GM12878 (cell line): ENCODE measurements at regions not wholly inside any gene's neighbourhood (a gene's known extent, or its start where the extent isn't known, plus 50 kb on each side); places are given as distances from the start of the nearest gene placed in this dataset.

Experiments used
- ATAC-seq: fragments of 200-7000 bp; cut with Tn5 transposase; 3 replicates; pipeline ENCODE4 v1.9.1; 2020; ENCODE audit warnings: mild to moderate bottlenecking, moderate library complexity
- BruUV-seq: library from RNA; stranded (reverse); fragments of 400-500 nt; replicated peaks from 2 replicates; lab custom pipeline; 2021; lab: Mats Ljungman, UMichigan
- CTCF ChIA-PET: fragments of 300-600 bp; sonication (Branson Sonifier 250); formaldehyde crosslinking; extraction: SDS; loops from one replicate; lab custom pipeline; 2021; ENCODE audit warnings: inconsistent platforms; lab: Yijun Ruan, JAX
- POLR2A ChIA-PET: fragments of 350-600 bp; formaldehyde crosslinking; extraction: SDS; loops from one replicate; lab custom pipeline; 2021; ENCODE audit warnings: inconsistent platforms; lab: Charles Lee
- RAD21 ChIA-PET: fragments of 300-600 bp; sonication (Branson Sonifier 250); formaldehyde crosslinking; loops from one replicate; lab custom pipeline; 2023; ENCODE audit warnings: antibody characterized with exemption; ENCODE audit not compliant: unreplicated experiment; lab: Charles Lee
- SMC1A ChIA-PET: fragments of 300-600 bp; sonication (Branson Sonifier 250); formaldehyde crosslinking; loops from one replicate; lab custom pipeline; 2023; ENCODE audit not compliant: unreplicated experiment, uncharacterized antibody; lab: Charles Lee
- DNase-seq: peaks from one replicate; pipeline ENCODE4 v3.0.0-alpha.2; 2011; ENCODE audit warnings: low read depth, low spot score
- FAIRE-seq: peaks from 3 replicates; lab custom pipeline; 2011; peaks lifted over from hg19 to GRCh38; lab: Jason Lieb, UNC
- H2AFZ ChIP-seq: 2 replicates; pipeline ENCODE4 v1.6.0; 2011; ENCODE audit warnings: low read depth, low read length, control low read depth; ENCODE audit not compliant: control insufficient read depth
- H3K27ac ChIP-seq: 2 replicates; pipeline ENCODE4 v1.5.1; 2011; ENCODE audit warnings: control low read depth; ENCODE audit not compliant: control insufficient read depth, insufficient read depth
- H3K27me3 ChIP-seq, 2 experiments: replicated peaks in 1 of 2; 2 replicates each; pipeline versions ENCODE4 v1.6.0 to v1.6.1; 2011; ENCODE audit warnings: low read length in 1 of 2; ENCODE audit not compliant: control insufficient read depth in 2 of 2, insufficient read depth in 2 of 2
- H3K36me3 ChIP-seq, 2 experiments: 2 replicates each; pipeline ENCODE4 v1.5.1; 2011; ENCODE audit warnings: low read length in 1 of 2; ENCODE audit not compliant: control insufficient read depth in 2 of 2, insufficient read depth in 2 of 2
- H3K4me1 ChIP-seq: 2 replicates; pipeline ENCODE4 v1.6.1; 2011; ENCODE audit warnings: mild to moderate bottlenecking, low read length, moderate library complexity, mixed read lengths; ENCODE audit not compliant: control insufficient read depth, insufficient read depth
- H3K4me2 ChIP-seq: 2 replicates; pipeline ENCODE4 v1.6.0; 2011; ENCODE audit warnings: control low read depth; ENCODE audit not compliant: control insufficient read depth, insufficient read depth
- H3K4me3 ChIP-seq: fragments of 200-600 bp; sonication (generic); 2 replicates; pipeline ENCODE4 v1.5.1; 2016
- H3K79me2 ChIP-seq: 2 replicates; pipeline ENCODE4 v1.6.0; 2011; ENCODE audit warnings: low read length; ENCODE audit not compliant: control insufficient read depth, insufficient read depth
- H3K9ac ChIP-seq: 2 replicates; pipeline ENCODE4 v1.8.0; 2011; ENCODE audit warnings: low read length, control low read depth, mixed read lengths; ENCODE audit not compliant: control insufficient read depth, insufficient read depth
- H3K9me3 ChIP-seq: replicated peaks from 3 replicates; pipeline ENCODE4 v1.5.1; 2011; ENCODE audit warnings: mild to moderate bottlenecking, low read length; ENCODE audit not compliant: control insufficient read depth, insufficient read depth
- H4K20me1 ChIP-seq: 2 replicates; pipeline ENCODE4 v1.6.0; 2011; ENCODE audit not compliant: control insufficient read depth, insufficient read depth
- CTCF ChIP-seq, 3 experiments: IDR thresholded peaks in 2 of 3; conservative IDR thresholded peaks in 1 of 3; 2 replicates each; pipeline ENCODE4 v1.5.1; 2011; ENCODE audit warnings: low read depth in 3 of 3, low read length in 3 of 3, mild to moderate bottlenecking in 3 of 3, control low read depth in 2 of 3, moderate library complexity in 2 of 3, inconsistent platforms in 1 of 3, mixed read lengths in 1 of 3; ENCODE audit not compliant: control insufficient read depth in 2 of 3, insufficient read depth in 1 of 3; ENCODE audit errors: extremely low read depth in 1 of 3
- IKZF1 ChIP-seq: fragments of 450-650 bp; conservative IDR thresholded peaks from 2 replicates; pipeline ENCODE4 v1.6.1; 2017; ENCODE audit warnings: antibody characterized with exemption, mild to moderate bottlenecking
- MYC ChIP-seq: IDR thresholded peaks from 2 replicates; pipeline ENCODE4 v1.6.1; 2011; ENCODE audit warnings: mild to moderate bottlenecking, low read length, moderate library complexity, inconsistent platforms; ENCODE audit not compliant: insufficient read depth, insufficient replicate concordance, insufficient read length, severe bottlenecking
- NBN ChIP-seq: fragments of 450-650 bp; IDR thresholded peaks from 2 replicates; pipeline ENCODE4 v1.6.1; 2016
- POLR2A ChIP-seq: IDR thresholded peaks from 2 replicates; pipeline ENCODE4 v1.6.1; 2011; ENCODE audit warnings: low read depth, mild to moderate bottlenecking, low read length
- RAD21 ChIP-seq: IDR thresholded peaks from 2 replicates; pipeline ENCODE4 v1.6.1; 2011; ENCODE audit warnings: mild to moderate bottlenecking, low read depth, low read length, moderate library complexity; ENCODE audit not compliant: insufficient read depth
- RBBP5 ChIP-seq: fragments of 200-600 bp; sonication (generic); conservative IDR thresholded peaks from 2 replicates; pipeline ENCODE4 v1.6.1; 2016
- YBX1 ChIP-seq: fragments of 450-650 bp; IDR thresholded peaks from 2 replicates; pipeline ENCODE4 v1.6.1; 2016; ENCODE audit warnings: antibody characterized with exemption
- WGBS: methylation state at CpG from one replicate; pipeline ENCODE4 v1.1.6; 2016; ENCODE audit warnings: low lambda C conversion rate; ENCODE audit not compliant: insufficient replicate concordance, insufficient coverage; ENCODE audit errors: missing lambda C conversion rate; 5-methylcytosine and 5-hydroxymethylcytosine counted together
- in situ Hi-C: fragments of 300-500 bp; cut with MboI; formaldehyde crosslinking; loops from 9 replicates; pipeline ENCODE4 v1.14.3; 2018; ENCODE audit warnings: mixed read lengths
- intact Hi-C: fragments of 100-400 bp; cut with micrococcal nuclease; formaldehyde crosslinking; loops from one replicate; pipeline ENCODE4 v1.14.2; 2022; ENCODE audit not compliant: unreplicated experiment

- BruUV-seq = no TSS peak
- no peak for DNase-seq
- no peak overlapping the region for H3K4me3 ChIP-seq
- no peaks in the 10 kb centered on the region for H3K36me3 ChIP-seq
- in situ Hi-C loops = no loop called here
- H3K9ac ChIP-seq = no peak overlapping the region
- no peak for FAIRE-seq
- no peaks in the 10 kb centered on the region for H3K79me2 ChIP-seq
- no peak for ATAC-seq
- TF ChIP-seq POLR2A (no peak), RAD21 (no peak), MYC (no peak), YBX1 (no peak), RBBP5 (no peak), NBN (no peak), CTCF (IDR thresholded peaks at IDR 0.05 in 2 of 3, conservative IDR thresholded peaks at IDR 0.05 in 1 of 3; ENCODE audit: control insufficient read depth in 2 of 3, extremely low read depth in 1 of 3, insufficient read depth in 1 of 3, low read depth in 3 of 3, low read length in 3 of 3) (peak in 1 of 3 experiments; percentile 20; a peak in 1 of 6 replicates), IKZF1 (no peak)
- no peaks in the 10 kb centered on the region for H4K20me1 ChIP-seq
- RAD21 ChIA-PET = no interaction called here
- SMC1A ChIA-PET = no interaction called here
- no peaks in the 10 kb centered on the region for H3K9me3 ChIP-seq
- no peak overlapping the region for H2AFZ ChIP-seq
- CTCF ChIA-PET = interaction anchor here (0.5 kb wide), 1 partner anchor 171 kb away, joined by 3 read pairs; no protein-coding TSS in a partner anchor
- H3K4me1 ChIP-seq = no peaks in the 10 kb centered on the region
- H3K27me3 ChIP-seq = no peaks in the 10 kb centered on the region
- intact Hi-C loops = no loop called here
- WGBS = 4% methylated on average over 1 of the region's 1 CpG
- no peak overlapping the region for H3K4me2 ChIP-seq
- POLR2A ChIA-PET = no interaction called here
- no peak overlapping the region for H3K27ac ChIP-seq
Observed at GRCh38 chr20:12570371-12570770, 438.4 kb upstream of the SPTLC3 start.
